ENCODE measurements at regions not wholly inside any gene's neighbourhood (a gene's known extent, or its start where the extent isn't known, plus 50 kb on each side); places are given as distances from the start of the nearest gene placed in this dataset.

GRCh38 chr6:44561060-44561623, 173.6 kb downstream of the CDC5L start:
- DNase-seq = no peak

- no peak for DNase-seq
Observed at GRCh38 chr6:44561832-44562665, 174.5 kb downstream of the CDC5L start.

GRCh38 chr6:44563397-44563796, 175.9 kb downstream of the CDC5L start:
- DNase-seq = no peak

- no peak for DNase-seq
Observed at GRCh38 chr6:44564906-44565524, 177.5 kb downstream of the CDC5L start.

GRCh38 chr6:44567406-44567805, 179.9 kb downstream of the CDC5L start:
- no peak for DNase-seq

GRCh38 chr6:44569131-44569530, 181.6 kb downstream of the CDC5L start:
- DNase-seq = no peak

GRCh38 chr6:44569931-44570385, 182.5 kb downstream of the CDC5L start:
- DNase-seq = no peak

- no peak for DNase-seq
Observed at GRCh38 chr6:44571510-44571909, 184.0 kb downstream of the CDC5L start.

- no peak for DNase-seq
Observed at GRCh38 chr6:44572346-44572745, 184.8 kb downstream of the CDC5L start.

GRCh38 chr6:44575644-44576043, 188.1 kb downstream of the CDC5L start:
- no peak for DNase-seq

GRCh38 chr6:44576132-44576631, 188.7 kb downstream of the CDC5L start:
- no peak for DNase-seq

- no peak for DNase-seq
Observed at GRCh38 chr6:44580901-44581300, 193.4 kb downstream of the CDC5L start.

GRCh38 chr6:44582930-44583329, 195.4 kb downstream of the CDC5L start:
- no peak for DNase-seq

- no peak for DNase-seq
Observed at GRCh38 chr6:44590471-44590870, 203.0 kb downstream of the CDC5L start.

GRCh38 chr6:44593539-44593944, 206.0 kb downstream of the CDC5L start:
- peak; percentile 75 for DNase-seq

GRCh38 chr6:44594481-44594880, 207.0 kb downstream of the CDC5L start:
- no peak for DNase-seq

GRCh38 chr6:44598679-44599078, 211.2 kb downstream of the CDC5L start:
- DNase-seq = no peak

GRCh38 chr6:44599672-44600071, 212.2 kb downstream of the CDC5L start:
- no peak for DNase-seq

- DNase-seq = no peak
Observed at GRCh38 chr6:44603044-44603686, 215.7 kb downstream of the CDC5L start.

- peak; percentile 15 for DNase-seq
Observed at GRCh38 chr6:44606504-44606903, 219.0 kb downstream of the CDC5L start.

- DNase-seq = no peak
Observed at GRCh38 chr6:44606976-44607375, 219.5 kb downstream of the CDC5L start.

- DNase-seq = no peak
Observed at GRCh38 chr6:44608175-44608574, 220.7 kb downstream of the CDC5L start.

- no peak for DNase-seq
Observed at GRCh38 chr6:44609051-44609612, 221.6 kb downstream of the CDC5L start.
